ENCODE measurements at regions not wholly inside any gene's neighbourhood (a gene's known extent, or its start where the extent isn't known, plus 50 kb on each side); places are given as distances from the start of the nearest gene placed in this dataset.

GRCh38 chr3:144380849-144381248 is 409.2 kb downstream of the DIPK2A start:
- TF ChIP-seq SUZ12 (IDR thresholded peaks at IDR 0.05) (no peak), ARNT (IDR thresholded peaks at IDR 0.05) (no peak), HDGF (IDR thresholded peaks at IDR 0.05; ENCODE audit: borderline replicate concordance) (no peak), FOXA1 (IDR thresholded peaks at IDR 0.05) (no peak), NFRKB (IDR thresholded peaks at IDR 0.05) (no peak), SP1 (IDR thresholded peaks at IDR 0.05) (no peak)
